HG03103 (cell line): ENCODE measurements at regions not wholly inside any gene's neighbourhood (a gene's known extent, or its start where the extent isn't known, plus 50 kb on each side); places are given as distances from the start of the nearest gene placed in this dataset.
A peak's percentile ranks its signal among the peaks of the same experiment; 100 is the strongest.

Experiments used
- ATAC-seq: cut with Tn5 transposase; IDR thresholded peaks from one replicate; pipeline ENCODE4 v1.9.1; 2021; ENCODE audit warnings: low read depth; ENCODE audit not compliant: unreplicated experiment

DNA sequence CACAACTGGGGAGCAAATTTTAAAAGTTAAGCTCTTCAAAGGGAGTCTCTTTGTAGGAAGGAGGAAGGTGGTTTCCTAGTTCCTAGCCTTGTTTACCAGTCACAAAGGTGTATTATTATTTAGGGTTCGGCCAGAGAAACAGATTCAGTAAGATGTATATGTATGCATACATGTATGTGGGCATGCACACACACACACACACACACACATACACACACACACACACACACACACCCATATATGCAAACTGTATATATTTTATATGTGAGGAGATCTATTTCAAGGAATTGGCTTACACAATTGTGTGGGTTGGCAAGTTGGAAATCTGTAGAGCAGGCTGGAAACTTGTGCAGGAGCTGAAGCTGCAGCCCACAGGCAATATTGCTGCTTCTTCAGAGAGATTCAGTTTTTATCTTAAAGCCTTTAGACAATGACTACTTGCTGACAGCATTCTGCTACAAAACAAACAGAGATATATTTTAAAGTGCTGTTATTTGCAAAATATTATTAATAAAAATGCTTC lies 75.3 kb upstream of the DNAH5 start:
- ATAC-seq, result no peak

DNA sequence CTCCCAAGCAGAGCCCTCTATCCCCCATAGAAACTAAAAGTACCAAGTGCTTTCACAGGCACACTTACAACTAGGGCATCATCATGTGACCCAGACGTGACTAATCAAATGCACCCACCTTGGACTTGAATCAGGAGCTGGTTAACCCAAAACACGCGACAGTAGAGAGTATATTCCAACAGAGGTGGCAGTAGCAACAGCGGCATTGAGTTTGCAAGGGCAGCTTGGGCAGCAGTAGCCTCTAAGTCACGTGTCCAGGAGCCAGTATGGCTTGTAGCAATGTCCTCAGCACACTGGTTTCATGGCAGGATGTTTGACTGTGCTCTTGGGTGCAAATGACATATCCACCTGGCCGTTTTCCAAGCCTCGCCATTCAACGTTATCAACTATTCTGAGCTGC lies 73.4 kb upstream of the DNAH5 start:
- ATAC-seq, result no peak

DNA sequence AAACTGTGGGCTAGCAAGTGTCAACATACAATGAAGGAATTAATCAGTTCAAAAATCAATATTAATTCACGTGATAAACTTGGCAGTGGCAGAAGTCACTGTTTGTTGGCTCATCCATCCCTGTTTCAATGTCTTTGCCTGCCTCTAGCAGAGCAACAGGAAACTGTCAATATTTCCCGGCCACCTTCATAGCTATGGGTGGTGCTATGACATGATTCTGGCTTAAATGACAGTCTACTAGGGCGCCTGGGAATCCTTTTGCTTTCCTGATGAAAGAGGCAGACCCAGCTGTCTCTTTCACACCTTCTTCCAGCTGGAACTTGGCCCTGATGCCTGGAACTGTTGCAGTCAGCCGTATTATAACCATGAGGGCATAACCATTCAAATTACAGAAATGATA lies 72.1 kb upstream of the DNAH5 start:
- ATAC-seq, result no peak

DNA sequence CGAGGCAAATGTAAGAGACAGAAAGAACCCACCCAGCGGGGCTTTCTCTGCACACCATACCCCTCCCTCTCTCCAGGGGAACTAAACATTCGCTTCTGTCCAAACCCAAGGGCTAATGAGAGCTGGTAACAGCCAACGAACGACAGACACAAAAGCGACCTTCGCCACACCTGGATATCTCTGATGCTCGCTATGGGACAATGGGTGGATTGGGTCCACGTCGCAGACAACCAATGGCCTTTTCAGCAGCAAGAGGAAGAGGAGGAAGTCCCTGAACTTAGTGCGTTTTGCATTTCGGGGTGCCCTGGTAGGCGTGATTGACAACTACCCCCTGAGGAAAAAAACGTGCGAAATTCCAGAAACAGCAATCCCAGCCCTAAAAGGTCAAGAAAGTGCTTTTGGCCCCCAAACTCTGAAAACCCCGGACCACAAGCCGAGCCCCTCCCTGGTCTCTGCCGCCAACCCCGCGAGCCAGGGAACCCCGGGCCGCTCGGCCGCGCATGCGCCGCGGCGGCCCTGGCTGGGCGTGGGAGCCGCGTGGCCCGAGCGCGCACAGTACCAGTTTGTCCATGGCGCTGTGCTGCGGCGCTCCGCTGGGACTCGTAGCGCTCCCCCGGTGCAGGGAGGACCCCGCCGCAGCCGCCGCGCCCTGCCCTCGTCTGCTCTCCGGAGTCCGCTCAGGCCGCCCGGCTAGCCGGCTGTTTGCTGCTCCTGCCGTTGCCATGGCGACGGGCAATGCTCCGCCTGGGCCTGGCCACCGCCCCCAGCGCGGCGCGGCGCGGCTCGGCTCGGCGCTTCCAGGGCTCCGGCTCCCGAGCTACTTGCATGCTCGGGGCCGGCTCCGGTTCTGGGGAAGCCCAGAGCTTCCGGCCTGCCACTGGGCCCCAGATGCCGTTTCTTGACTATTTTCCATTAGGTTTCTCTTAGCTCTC lies 66.9 kb upstream of the DNAH5 start:
- ATAC-seq, result peak; percentile 86

DNA sequence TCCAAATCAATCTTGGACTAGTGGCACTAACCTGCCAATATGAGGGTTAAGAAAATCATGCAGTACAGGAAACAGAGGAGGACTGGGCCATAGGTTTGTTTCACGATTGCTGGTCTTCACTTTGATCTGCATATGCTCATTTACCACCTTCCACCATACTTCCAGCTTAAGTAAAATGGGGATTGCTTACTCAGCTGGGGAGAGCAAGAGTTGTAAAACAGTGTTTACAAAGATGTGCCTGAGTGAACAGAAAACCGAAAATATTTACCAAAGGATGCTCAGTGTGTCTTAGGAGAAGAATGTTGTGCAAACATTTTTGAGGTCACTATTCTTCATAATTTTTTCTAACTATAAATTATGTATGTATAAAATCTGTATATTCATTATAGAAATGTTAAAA lies 65.1 kb upstream of the DNAH5 start:
- ATAC-seq, result no peak

- no peak for ATAC-seq
Measured at GRCh38 chr5:14008819-14009311, 64.4 kb upstream of the DNAH5 start.

GRCh38 chr5:14006823-14007520 lies 62.5 kb upstream of the DNAH5 start:
- no peak for ATAC-seq

DNA sequence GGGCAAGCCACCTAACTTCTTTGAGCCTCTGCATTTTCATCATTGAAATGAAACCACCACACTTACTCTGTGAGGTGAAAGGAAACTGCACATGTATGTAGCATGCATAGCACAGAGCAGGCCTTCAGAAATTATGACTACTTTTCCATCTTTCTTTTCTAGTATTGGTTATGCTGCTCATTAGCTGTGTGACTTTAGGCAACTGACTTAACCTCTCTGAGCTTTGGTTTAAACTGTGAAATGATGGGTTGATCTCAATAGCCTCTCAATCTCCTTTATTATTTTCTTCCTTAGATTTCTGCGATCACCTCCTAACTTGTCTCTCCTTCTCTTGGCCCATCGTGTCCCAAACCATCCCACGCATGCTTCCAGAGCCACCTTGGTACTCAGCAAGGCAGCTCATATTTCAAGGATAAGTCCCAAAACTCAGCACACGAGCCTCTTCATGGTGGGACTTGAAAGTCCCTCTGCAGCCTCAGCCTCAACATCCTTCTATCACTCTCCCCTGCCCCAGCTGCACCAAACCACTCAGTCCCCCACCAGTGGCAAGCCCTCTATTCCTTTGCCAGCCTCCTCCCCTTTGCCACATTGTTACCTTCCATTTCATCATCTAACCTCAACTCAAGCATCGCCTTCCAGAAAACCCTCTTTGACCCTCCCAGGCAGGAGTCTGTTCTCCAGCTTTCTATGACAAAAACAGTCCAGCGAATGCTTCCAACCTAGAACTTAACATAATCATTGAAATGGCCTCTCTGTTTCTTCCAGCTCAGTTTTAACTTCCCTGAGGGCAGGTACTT lies 60.3 kb upstream of the DNAH5 start:
- ATAC-seq, result no peak

- no peak for ATAC-seq
Measured at GRCh38 chr5:14003936-14004335, 59.4 kb upstream of the DNAH5 start.

- ATAC-seq, result no peak
Measured at GRCh38 chr5:14003513-14003912, 59.0 kb upstream of the DNAH5 start.

- no peak for ATAC-seq
Measured at GRCh38 chr5:13998254-13998653, 53.8 kb upstream of the DNAH5 start.

DNA sequence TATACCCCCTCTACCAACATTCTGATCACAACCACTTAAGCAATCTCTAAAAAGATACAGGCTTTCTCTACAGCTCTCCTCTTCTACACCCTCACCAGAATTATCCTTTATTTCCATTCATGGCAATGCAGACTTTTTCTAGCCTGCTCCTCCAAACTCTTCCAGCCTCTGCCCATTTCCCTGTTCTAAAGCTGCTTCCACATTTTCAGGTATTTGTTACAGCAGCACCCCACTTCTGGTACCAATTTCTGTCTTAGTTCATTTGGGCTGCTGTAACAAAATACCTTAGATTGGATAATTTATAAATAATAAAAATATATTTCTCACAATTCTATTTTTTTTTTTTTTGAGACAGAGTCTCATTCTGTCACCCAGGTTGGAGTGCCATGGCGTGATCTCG lies 53.0 kb upstream of the DNAH5 start:
- ATAC-seq, result no peak

DNA sequence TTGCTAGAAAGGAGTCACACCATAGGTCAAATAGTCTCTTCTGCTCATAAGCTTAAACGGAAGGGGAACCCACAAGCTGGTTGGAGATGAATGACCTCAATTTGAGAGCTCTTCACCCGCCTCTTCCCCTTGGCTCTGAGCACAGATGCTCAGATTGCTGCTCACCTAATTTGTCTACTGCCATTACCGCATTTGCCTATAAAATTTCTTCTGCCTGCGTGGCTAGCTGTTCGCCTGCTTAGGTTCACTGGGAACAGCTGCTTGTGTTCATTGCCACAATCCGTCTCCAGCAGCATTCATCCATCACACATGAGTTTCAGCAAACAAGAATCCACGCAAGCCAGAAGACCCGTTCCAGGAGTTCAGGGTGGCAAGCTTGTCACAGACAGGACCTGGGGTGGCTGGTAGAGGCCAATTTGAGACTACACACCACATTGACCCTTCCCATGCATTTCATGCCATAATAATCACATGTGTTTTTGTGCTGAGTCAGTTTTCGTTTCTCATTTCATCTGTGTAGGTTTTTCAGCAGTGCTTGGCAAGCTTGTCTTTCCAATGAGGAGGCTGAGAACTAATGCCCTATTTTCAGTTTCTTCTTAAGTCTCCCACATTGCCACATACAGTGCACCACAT lies 50.2 kb upstream of the DNAH5 start:
- ATAC-seq, result no peak
